HUES64 (cell line): ENCODE measurements at regions not wholly inside any gene's neighbourhood (a gene's known extent, or its start where the extent isn't known, plus 50 kb on each side); places are given as distances from the start of the nearest gene placed in this dataset.

Experiments used
- H3K27ac ChIP-seq: 2 replicates; pipeline ENCODE4 v1.7.0; 2013; ENCODE audit warnings: low read depth, low read length, inconsistent platforms
- H3K27me3 ChIP-seq: 2 replicates; pipeline ENCODE4 v1.6.1; 2013; ENCODE audit warnings: mild to moderate bottlenecking, low read length; ENCODE audit not compliant: insufficient read depth
- H3K36me3 ChIP-seq: 2 replicates; pipeline ENCODE4 v1.6.1; 2013; ENCODE audit warnings: mild to moderate bottlenecking, low read length; ENCODE audit not compliant: insufficient read depth
- H3K4me1 ChIP-seq: 2 replicates; pipeline ENCODE4 v1.6.1; 2013; ENCODE audit warnings: mild to moderate bottlenecking, low read length, moderate library complexity; ENCODE audit not compliant: insufficient read depth
- H3K4me3 ChIP-seq: 2 replicates; pipeline ENCODE4 v1.5.1; 2013; ENCODE audit warnings: mild to moderate bottlenecking, low read length, moderate library complexity
- H3K9ac ChIP-seq: 2 replicates; pipeline ENCODE4 v1.6.1; 2013; ENCODE audit warnings: mild to moderate bottlenecking, low read depth, low read length
- H3K9me3 ChIP-seq: 2 replicates; pipeline ENCODE4 v1.6.1; 2013; ENCODE audit warnings: low read depth, low read length; ENCODE audit not compliant: insufficient read depth
- WGBS: fragments of 150-250, 120-280 bp; methylation state at CpG from one replicate; pipeline ENCODE4 v1.1.7; 2013; ENCODE audit warnings: missing lambda C conversion rate; 5-methylcytosine and 5-hydroxymethylcytosine counted together

- 92% methylated on average over 4 of the region's 4 CpGs for WGBS
- Histone ChIP-seq H3K36me3 (no peaks in the 10 kb centered on the region), H3K27me3 (no peaks in the 10 kb centered on the region), H3K4me1 (peaks cover 8% of the 10 kb centered on the region; the same call in 1 of the 2 replicates), H3K9ac (no peak overlapping the region), H3K27ac (no peak overlapping the region), H3K4me3 (no peak overlapping the region), H3K9me3 (no peaks in the 10 kb centered on the region)
Observed at GRCh38 chr9:89739511-89739910, 134.7 kb downstream of the GADD45G start.

GRCh38 chr9:89739916-89740315, 135.1 kb downstream of the GADD45G start:
- H3K9me3 ChIP-seq: no peaks in the 10 kb centered on the region
- H3K4me1 ChIP-seq: peaks cover 8% of the 10 kb centered on the region; the same call in 1 of the 2 replicates
- H3K27me3 ChIP-seq: no peaks in the 10 kb centered on the region
- no peak overlapping the region for H3K27ac ChIP-seq
- WGBS: 91% methylated on average over 9 of the region's 9 CpGs
- no peak overlapping the region for H3K4me3 ChIP-seq
- no peak overlapping the region for H3K9ac ChIP-seq
- no peaks in the 10 kb centered on the region for H3K36me3 ChIP-seq

- WGBS: 93% methylated on average over 8 of the region's 8 CpGs
- no peaks in the 10 kb centered on the region for H3K36me3 ChIP-seq
- H3K4me3 ChIP-seq: no peak overlapping the region
- peaks cover 8% of the 10 kb centered on the region; the same call in 1 of the 2 replicates for H3K4me1 ChIP-seq
- H3K9me3 ChIP-seq: no peaks in the 10 kb centered on the region
- no peak overlapping the region for H3K9ac ChIP-seq
- no peaks in the 10 kb centered on the region for H3K27me3 ChIP-seq
- no peak overlapping the region for H3K27ac ChIP-seq
Observed at GRCh38 chr9:89740722-89741121, 135.9 kb downstream of the GADD45G start.

- Histone ChIP-seq H3K27ac (no peak overlapping the region), H3K36me3 (no peaks in the 10 kb centered on the region), H3K9ac (no peak overlapping the region), H3K4me3 (no peak overlapping the region), H3K27me3 (no peaks in the 10 kb centered on the region), H3K4me1 (peaks cover 8% of the 10 kb centered on the region; the same call in 1 of the 2 replicates), H3K9me3 (no peaks in the 10 kb centered on the region)
- WGBS: 89% methylated on average over 6 of the region's 6 CpGs
Observed at GRCh38 chr9:89742660-89743059, 137.8 kb downstream of the GADD45G start.

- no peak overlapping the region for H3K27ac ChIP-seq
- no peaks in the 10 kb centered on the region for H3K9me3 ChIP-seq
- peaks cover 8% of the 10 kb centered on the region; the same call in 1 of the 2 replicates for H3K4me1 ChIP-seq
- no peaks in the 10 kb centered on the region for H3K36me3 ChIP-seq
- H3K4me3 ChIP-seq: no peak overlapping the region
- no peaks in the 10 kb centered on the region for H3K27me3 ChIP-seq
- no peak overlapping the region for H3K9ac ChIP-seq
- WGBS: 86% methylated on average over 5 of the region's 5 CpGs
Observed at GRCh38 chr9:89743216-89743572, 138.4 kb downstream of the GADD45G start.

GRCh38 chr9:89743573-89744254, 138.9 kb downstream of the GADD45G start:
- H3K9ac ChIP-seq: no peak overlapping the region

GRCh38 chr9:89744255-89744648, 139.4 kb downstream of the GADD45G start:
- H3K27ac ChIP-seq: no peak overlapping the region
- H3K27me3 ChIP-seq: no peaks in the 10 kb centered on the region
- H3K9me3 ChIP-seq: no peaks in the 10 kb centered on the region
- H3K4me1 ChIP-seq: peaks cover 8% of the 10 kb centered on the region; the same call in 1 of the 2 replicates
- H3K9ac ChIP-seq: no peak overlapping the region
- 85% methylated on average over 7 of the region's 8 CpGs for WGBS
- no peak overlapping the region for H3K4me3 ChIP-seq
- no peaks in the 10 kb centered on the region for H3K36me3 ChIP-seq

More at GRCh38 chr9:89743573-89744254, 138.9 kb downstream of the GADD45G start:
- Histone ChIP-seq H3K36me3 (no peaks in the 10 kb centered on the region), H3K4me3 (no peak overlapping the region), H3K27me3 (no peaks in the 10 kb centered on the region), H3K27ac (no peak overlapping the region), H3K9me3 (no peaks in the 10 kb centered on the region), H3K4me1 (peaks cover 8% of the 10 kb centered on the region; the same call in 1 of the 2 replicates)
- 39% methylated on average over 8 of the region's 8 CpGs for WGBS

GRCh38 chr9:89744730-89745129, 139.9 kb downstream of the GADD45G start:
- no peak overlapping the region for H3K27ac ChIP-seq
- H3K9me3 ChIP-seq: no peaks in the 10 kb centered on the region
- H3K36me3 ChIP-seq: no peaks in the 10 kb centered on the region
- H3K27me3 ChIP-seq: no peaks in the 10 kb centered on the region
- peaks cover 8% of the 10 kb centered on the region; the same call in 1 of the 2 replicates for H3K4me1 ChIP-seq
- 99% methylated on average over 3 of the region's 3 CpGs for WGBS
- no peak overlapping the region for H3K4me3 ChIP-seq
- H3K9ac ChIP-seq: no peak overlapping the region

- WGBS: 92% methylated on average over 9 of the region's 9 CpGs
- H3K27me3 ChIP-seq: no peaks in the 10 kb centered on the region
- no peak overlapping the region for H3K9ac ChIP-seq
- no peak overlapping the region for H3K27ac ChIP-seq
- H3K4me1 ChIP-seq: peaks cover 8% of the 10 kb centered on the region; the same call in 1 of the 2 replicates
- H3K36me3 ChIP-seq: no peaks in the 10 kb centered on the region
- H3K4me3 ChIP-seq: no peak overlapping the region
- no peaks in the 10 kb centered on the region for H3K9me3 ChIP-seq
Observed at GRCh38 chr9:89745601-89746376, 141.0 kb downstream of the GADD45G start.

GRCh38 chr9:89746385-89747116, 141.7 kb downstream of the GADD45G start:
- no peak overlapping the region for H3K9ac ChIP-seq
- no peak overlapping the region for H3K4me3 ChIP-seq
- WGBS: 92% methylated on average over 15 of the region's 15 CpGs
- no peaks in the 10 kb centered on the region for H3K9me3 ChIP-seq
- no peaks in the 10 kb centered on the region for H3K36me3 ChIP-seq
- peaks cover 8% of the 10 kb centered on the region; the same call in 1 of the 2 replicates for H3K4me1 ChIP-seq
- H3K27me3 ChIP-seq: no peaks in the 10 kb centered on the region
- no peak overlapping the region for H3K27ac ChIP-seq

GRCh38 chr9:89747596-89747995, 142.8 kb downstream of the GADD45G start:
- H3K9me3 ChIP-seq: no peaks in the 10 kb centered on the region
- H3K9ac ChIP-seq: no peak overlapping the region
- H3K4me1 ChIP-seq: peaks cover 8% of the 10 kb centered on the region; the same call in 1 of the 2 replicates
- H3K27me3 ChIP-seq: no peaks in the 10 kb centered on the region
- H3K4me3 ChIP-seq: no peak overlapping the region
- WGBS: 90% methylated on average over 13 of the region's 13 CpGs
- H3K27ac ChIP-seq: no peak overlapping the region
- no peaks in the 10 kb centered on the region for H3K36me3 ChIP-seq
